Panc1 (cell line): ENCODE measurements at regions not wholly inside any gene's neighbourhood (a gene's known extent, or its start where the extent isn't known, plus 50 kb on each side); places are given as distances from the start of the nearest gene placed in this dataset.

Experiments used
- POLR2AphosphoS5 ChIP-seq: IDR thresholded peaks from 2 replicates; pipeline ENCODE4 v1.6.1; 2012; ENCODE audit warnings: mild to moderate bottlenecking, low read depth, low read length, moderate library complexity
- TF ChIP-seq, protein P1 (sequence below): fragments of 450-650 bp; IDR thresholded peaks from 2 replicates; pipeline ENCODE4 v1.5.1; 2017; ENCODE audit warnings: mild to moderate bottlenecking
- TF ChIP-seq, protein P2 (sequence below), 2 experiments: IDR thresholded peaks; 2 replicates each; pipeline ENCODE4 v1.6.1; 2011 to 2012; ENCODE audit warnings: low read depth in 2 of 2, control low read depth in 1 of 2, low read length in 1 of 2, mild to moderate bottlenecking in 1 of 2, moderate library complexity in 1 of 2; ENCODE audit not compliant: insufficient read depth in 1 of 2

DNA sequence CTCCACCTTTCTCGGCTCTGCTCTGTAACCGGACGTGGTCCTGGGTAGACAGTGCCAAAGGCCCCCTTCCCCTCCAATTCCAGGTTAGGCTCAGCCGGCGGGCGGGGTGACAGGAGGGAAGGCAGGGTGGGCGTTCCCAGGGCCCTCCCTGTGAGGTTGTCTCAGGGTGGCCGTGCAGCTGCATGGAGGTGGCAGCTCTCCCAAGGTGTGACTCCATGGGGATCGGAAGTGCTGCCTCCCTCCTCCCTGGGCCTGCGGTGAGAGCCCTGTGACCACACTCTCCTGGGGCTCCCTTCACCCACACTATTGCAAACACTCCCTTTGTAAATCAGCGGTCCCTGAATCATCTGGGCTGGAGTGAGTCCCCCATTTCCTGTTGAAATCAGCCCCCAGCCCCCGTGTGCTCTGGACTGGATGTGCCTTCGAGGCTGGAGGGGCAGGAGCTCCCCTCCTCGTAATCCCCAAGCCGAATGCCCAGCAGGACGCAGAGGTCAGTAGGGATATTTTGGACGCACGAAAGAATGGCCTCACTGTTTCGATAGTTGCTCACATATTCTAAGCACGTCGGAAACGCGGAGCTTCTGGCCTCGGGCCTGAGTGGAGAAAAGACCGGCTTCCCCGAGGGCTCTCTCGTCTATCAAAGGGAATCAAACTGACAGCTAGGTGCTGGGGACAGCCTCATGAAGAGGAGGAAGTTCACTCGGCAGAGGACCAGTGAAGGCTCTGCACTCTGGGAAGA, 107.6 kb upstream of the COL5A1 start:
- TF ChIP-seq, protein P1, sequence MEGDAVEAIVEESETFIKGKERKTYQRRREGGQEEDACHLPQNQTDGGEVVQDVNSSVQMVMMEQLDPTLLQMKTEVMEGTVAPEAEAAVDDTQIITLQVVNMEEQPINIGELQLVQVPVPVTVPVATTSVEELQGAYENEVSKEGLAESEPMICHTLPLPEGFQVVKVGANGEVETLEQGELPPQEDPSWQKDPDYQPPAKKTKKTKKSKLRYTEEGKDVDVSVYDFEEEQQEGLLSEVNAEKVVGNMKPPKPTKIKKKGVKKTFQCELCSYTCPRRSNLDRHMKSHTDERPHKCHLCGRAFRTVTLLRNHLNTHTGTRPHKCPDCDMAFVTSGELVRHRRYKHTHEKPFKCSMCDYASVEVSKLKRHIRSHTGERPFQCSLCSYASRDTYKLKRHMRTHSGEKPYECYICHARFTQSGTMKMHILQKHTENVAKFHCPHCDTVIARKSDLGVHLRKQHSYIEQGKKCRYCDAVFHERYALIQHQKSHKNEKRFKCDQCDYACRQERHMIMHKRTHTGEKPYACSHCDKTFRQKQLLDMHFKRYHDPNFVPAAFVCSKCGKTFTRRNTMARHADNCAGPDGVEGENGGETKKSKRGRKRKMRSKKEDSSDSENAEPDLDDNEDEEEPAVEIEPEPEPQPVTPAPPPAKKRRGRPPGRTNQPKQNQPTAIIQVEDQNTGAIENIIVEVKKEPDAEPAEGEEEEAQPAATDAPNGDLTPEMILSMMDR: no peak
- TF ChIP-seq POLR2AphosphoS5: no peak
- TF ChIP-seq, protein P2, sequence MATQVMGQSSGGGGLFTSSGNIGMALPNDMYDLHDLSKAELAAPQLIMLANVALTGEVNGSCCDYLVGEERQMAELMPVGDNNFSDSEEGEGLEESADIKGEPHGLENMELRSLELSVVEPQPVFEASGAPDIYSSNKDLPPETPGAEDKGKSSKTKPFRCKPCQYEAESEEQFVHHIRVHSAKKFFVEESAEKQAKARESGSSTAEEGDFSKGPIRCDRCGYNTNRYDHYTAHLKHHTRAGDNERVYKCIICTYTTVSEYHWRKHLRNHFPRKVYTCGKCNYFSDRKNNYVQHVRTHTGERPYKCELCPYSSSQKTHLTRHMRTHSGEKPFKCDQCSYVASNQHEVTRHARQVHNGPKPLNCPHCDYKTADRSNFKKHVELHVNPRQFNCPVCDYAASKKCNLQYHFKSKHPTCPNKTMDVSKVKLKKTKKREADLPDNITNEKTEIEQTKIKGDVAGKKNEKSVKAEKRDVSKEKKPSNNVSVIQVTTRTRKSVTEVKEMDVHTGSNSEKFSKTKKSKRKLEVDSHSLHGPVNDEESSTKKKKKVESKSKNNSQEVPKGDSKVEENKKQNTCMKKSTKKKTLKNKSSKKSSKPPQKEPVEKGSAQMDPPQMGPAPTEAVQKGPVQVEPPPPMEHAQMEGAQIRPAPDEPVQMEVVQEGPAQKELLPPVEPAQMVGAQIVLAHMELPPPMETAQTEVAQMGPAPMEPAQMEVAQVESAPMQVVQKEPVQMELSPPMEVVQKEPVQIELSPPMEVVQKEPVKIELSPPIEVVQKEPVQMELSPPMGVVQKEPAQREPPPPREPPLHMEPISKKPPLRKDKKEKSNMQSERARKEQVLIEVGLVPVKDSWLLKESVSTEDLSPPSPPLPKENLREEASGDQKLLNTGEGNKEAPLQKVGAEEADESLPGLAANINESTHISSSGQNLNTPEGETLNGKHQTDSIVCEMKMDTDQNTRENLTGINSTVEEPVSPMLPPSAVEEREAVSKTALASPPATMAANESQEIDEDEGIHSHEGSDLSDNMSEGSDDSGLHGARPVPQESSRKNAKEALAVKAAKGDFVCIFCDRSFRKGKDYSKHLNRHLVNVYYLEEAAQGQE (IDR thresholded peaks at IDR 0.05; ENCODE audit: insufficient read depth in 1 of 2, low read depth in 2 of 2, low read length in 1 of 2): no peak
